ENCODE measurements at regions not wholly inside any gene's neighbourhood (a gene's known extent, or its start where the extent isn't known, plus 50 kb on each side); places are given as distances from the start of the nearest gene placed in this dataset.

DNA sequence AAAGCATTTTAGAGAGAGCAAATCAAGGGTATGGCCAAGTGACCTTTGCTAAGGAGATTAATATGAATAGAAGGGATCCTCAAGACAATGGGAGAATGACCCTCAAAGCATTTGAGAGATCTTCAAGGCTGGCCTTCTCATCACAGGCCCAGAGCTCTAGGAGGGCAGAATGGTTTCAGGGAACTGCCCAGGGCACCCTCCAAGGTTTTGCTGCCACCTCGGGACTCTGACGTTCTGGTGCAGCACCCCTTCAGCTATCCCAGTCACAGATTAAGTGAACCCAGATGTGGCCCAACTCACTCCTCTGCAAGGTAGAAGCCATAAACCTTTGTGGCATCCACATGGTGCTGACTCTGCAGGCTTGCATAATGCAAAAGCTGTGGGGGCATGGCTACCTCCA is 209.3 kb downstream of the TLE3 start:
- TF ChIP-seq TEAD4 (IDR thresholded peaks at IDR 0.05) (no peak), RAD21 (IDR thresholded peaks at IDR 0.05; ENCODE audit: low read depth) (no peak), EP300 (IDR thresholded peaks at IDR 0.05; ENCODE audit: borderline replicate concordance) (no peak), TCF12 (IDR thresholded peaks at IDR 0.05; ENCODE audit: low read depth) (no peak), CEBPB (IDR thresholded peaks at IDR 0.05) (no peak)
- TF ChIP-seq, protein P1, sequence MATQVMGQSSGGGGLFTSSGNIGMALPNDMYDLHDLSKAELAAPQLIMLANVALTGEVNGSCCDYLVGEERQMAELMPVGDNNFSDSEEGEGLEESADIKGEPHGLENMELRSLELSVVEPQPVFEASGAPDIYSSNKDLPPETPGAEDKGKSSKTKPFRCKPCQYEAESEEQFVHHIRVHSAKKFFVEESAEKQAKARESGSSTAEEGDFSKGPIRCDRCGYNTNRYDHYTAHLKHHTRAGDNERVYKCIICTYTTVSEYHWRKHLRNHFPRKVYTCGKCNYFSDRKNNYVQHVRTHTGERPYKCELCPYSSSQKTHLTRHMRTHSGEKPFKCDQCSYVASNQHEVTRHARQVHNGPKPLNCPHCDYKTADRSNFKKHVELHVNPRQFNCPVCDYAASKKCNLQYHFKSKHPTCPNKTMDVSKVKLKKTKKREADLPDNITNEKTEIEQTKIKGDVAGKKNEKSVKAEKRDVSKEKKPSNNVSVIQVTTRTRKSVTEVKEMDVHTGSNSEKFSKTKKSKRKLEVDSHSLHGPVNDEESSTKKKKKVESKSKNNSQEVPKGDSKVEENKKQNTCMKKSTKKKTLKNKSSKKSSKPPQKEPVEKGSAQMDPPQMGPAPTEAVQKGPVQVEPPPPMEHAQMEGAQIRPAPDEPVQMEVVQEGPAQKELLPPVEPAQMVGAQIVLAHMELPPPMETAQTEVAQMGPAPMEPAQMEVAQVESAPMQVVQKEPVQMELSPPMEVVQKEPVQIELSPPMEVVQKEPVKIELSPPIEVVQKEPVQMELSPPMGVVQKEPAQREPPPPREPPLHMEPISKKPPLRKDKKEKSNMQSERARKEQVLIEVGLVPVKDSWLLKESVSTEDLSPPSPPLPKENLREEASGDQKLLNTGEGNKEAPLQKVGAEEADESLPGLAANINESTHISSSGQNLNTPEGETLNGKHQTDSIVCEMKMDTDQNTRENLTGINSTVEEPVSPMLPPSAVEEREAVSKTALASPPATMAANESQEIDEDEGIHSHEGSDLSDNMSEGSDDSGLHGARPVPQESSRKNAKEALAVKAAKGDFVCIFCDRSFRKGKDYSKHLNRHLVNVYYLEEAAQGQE (IDR thresholded peaks at IDR 0.05; ENCODE audit: low read depth), result no peak
- TF ChIP-seq, protein P2, sequence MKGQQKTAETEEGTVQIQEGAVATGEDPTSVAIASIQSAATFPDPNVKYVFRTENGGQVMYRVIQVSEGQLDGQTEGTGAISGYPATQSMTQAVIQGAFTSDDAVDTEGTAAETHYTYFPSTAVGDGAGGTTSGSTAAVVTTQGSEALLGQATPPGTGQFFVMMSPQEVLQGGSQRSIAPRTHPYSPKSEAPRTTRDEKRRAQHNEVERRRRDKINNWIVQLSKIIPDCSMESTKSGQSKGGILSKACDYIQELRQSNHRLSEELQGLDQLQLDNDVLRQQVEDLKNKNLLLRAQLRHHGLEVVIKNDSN (IDR thresholded peaks at IDR 0.05), result no peak
- TF ChIP-seq, protein P3, sequence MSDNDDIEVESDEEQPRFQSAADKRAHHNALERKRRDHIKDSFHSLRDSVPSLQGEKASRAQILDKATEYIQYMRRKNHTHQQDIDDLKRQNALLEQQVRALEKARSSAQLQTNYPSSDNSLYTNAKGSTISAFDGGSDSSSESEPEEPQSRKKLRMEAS (IDR thresholded peaks at IDR 0.05), result no peak

Measured in Ishikawa (cell line).